ENCODE measurements at regions not wholly inside any gene's neighbourhood (a gene's known extent, or its start where the extent isn't known, plus 50 kb on each side); places are given as distances from the start of the nearest gene placed in this dataset.

DNA sequence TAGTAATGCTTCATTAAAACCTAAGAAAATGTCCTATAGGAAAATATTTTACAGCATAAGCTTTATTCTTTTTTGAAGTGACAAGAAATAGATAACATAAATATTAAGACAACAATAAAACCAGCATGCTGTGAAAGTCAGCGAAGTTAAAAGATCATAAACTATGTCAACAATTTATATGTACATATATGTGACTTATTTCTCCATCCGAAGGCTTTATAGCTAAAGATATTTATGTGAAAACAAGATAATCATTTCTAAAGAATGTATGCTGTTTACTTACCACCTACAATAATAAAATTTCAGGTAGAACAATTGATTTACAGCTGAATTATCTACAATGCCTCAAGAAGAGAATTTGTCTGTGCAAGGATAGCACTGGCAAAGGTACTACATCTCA is 283.4 kb downstream of the CRPPA start:
- DNase-seq (ENCODE audit: low read depth), result no peak

DNA sequence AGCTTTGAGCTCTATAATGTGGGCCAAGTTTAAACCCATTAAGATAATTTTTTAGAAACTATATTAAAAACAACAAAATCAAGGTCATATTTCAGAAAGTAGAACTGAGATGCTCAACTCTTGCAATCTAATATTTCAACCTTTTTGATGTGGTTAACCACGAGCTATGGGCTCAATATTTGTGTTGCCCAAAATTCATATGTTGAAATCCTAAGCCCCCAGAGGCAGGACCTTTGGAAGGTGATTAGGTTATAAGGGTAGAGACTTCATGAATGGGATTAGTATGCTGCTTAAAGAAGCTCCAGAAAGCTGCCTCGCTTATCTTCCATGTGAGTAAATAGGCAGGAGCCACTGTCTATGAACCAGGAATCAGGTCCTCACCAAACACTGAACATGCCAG is 284.4 kb downstream of the CRPPA start:
- DNase-seq (ENCODE audit: low read depth), result no peak

DNA sequence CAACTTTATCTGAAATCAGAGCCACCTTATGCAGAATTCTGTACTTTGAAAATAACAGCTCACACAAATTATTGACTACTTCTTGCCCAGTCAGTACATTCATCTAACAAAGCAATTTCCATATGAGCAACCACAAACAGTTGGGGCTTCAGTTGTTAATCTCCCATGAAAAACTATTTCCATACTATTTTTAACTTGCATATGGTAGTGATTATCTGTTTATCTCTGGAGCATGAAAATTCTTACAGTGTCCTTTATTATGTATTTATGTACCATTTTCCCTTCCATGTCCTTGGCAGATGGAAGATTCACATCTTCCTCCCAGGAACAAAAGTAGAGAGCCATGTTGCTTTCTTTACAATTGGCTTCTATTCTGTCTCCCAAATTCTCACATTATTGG is 285.7 kb downstream of the CRPPA start:
- no peak for DNase-seq (ENCODE audit: low read depth)

DNA sequence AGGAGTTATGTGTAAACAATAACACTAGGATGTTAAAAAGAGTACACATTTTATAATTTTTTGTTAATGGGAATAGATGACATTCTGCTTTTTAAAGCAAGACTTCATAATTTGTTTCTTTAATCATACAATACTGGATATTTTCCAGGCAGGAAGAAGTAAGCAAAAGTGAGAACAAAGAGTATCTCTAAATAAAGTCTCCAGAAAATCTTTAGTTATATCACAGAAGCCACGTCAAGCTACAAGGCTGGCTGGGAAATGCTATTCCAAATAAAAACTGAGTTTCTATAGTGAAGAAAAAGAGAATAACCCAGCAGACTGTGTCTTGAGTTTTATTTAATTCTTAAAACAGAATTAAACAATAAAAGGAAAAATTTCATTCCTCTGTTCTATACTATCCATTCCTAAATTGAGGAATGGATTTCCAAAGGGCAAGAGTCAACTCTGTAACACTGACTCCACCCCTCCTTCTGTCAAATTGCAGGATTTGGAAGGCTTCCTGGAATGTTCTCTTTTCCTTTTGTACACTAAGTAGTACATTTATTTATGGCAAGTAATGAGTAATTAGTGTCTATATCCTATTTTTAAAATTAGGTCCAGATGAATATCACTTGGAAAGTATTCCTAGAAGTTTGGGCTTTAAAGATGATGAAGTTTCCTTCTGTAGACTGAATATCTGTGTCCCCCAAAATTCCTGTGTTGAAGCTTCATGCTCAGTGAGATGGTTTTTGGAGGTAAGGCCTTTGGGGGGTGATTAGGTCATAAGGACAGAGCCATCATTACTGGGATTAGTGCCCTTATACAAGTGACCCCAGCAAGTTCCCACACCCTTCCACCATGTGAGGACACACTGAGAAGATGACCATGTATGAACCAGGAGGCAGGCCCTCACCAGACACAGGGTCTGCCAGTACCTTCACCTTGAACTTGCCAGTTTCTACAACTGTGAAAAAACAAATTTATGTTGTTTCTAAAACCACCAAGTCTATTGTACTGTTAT is 290.9 kb downstream of the CRPPA start:
- DNase-seq (ENCODE audit: low read depth), result peak; percentile 32

DNA sequence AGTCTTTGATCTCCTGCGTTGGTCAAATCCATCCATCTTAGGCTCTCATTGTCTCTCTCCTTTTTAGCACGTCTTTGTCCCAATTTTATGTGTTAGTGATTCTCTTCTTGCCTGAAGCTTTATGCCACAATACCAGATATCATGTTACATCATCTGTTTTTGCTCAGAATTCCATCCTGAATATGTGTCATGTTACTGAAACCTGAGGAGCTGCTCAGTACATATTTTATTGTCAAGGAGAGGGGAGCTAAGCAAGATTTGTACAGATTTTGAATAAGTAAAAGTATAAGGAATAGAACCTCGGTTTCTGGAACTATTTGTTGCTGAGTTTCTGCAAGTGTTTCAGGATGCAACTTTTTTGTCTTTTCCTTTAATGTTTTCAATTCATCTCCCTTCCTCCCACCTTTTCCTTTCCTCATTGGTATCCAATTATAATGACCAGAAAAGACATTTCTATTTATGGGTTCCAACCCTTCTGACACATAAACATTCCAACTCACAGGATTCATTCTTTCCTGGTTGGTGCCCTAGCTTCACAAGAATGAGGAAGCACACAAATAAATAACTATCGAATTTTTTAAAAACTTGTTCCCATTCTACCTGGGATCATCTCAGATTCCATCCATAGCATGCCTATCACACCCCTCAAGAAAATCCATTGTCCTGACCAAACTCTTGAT is 291.8 kb downstream of the CRPPA start:
- DNase-seq (ENCODE audit: low read depth), result peak; percentile 67

DNA sequence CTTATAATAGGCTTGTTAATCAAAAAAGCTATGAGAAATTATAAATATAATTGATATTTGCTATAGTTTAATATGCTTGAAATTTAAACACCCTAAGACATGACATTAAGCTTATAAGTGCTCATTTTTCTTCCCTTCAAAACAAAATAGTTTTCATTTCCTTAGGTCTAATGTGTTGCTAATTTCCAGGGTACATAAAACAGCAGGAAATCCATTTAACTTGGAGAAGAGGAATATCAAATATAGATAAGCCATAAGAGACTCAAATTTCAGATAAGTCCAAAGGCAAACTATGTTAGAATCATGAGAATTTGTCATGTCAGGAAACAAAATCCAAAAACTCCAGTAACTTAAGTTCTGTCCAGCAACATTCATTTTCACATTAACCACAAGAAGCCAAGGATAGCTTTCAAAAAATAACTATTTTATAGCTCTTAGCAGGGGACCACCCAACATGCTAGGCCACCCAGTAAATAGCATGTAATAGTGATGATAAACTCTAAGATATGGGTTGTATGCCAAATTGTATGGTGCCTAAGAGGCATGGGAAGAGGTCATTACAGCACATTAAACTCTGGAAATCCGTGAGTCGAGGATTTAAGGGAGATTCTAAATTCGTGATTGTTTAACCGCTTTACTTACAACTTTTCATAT is 298.1 kb downstream of the CRPPA start:
- no peak for DNase-seq (ENCODE audit: low read depth)

DNA sequence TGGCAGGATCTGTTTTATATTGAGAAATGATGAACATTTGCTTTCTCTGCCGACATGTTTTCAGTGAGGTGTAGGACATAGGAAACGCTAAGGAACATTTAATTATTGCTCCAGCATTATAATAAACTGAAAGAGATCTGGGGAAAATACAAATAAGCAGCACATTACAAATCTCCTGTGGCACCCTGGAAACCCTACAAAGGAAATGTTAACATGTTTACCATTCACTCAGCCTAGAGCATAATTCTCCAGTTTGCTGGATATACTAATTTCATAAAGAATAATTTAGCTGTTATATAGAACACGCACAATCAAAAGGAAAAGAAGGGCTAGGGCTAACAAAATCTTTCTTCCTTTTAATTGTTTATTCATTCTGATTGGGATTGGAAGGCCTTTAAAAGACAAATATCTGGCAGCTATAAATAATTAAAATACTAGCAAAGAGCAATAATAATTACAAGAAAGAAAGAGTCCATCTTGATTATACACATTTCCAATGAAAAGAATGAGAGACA is 299.4 kb downstream of the CRPPA start:
- DNase-seq (ENCODE audit: low read depth), result no peak

DNA sequence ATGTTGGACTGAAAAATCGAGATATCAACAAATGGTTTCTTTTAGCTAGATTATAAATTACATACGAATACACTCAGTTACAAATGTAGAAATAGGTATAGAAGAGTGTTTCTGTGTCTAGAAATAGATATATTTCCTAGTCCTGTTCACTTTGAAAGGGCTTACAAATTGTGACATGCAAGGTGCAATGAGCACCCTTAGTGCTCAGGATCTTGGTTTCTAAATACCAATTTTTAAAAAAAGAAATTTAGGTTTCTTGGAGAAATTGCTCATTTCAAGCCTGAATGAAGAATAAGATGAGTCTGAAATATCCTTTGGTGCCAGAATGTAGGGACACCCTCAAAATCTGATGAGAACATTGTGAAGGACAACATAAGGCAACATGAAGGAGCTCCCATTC is 306.0 kb downstream of the CRPPA start:
- DNase-seq (ENCODE audit: low read depth), result no peak

DNA sequence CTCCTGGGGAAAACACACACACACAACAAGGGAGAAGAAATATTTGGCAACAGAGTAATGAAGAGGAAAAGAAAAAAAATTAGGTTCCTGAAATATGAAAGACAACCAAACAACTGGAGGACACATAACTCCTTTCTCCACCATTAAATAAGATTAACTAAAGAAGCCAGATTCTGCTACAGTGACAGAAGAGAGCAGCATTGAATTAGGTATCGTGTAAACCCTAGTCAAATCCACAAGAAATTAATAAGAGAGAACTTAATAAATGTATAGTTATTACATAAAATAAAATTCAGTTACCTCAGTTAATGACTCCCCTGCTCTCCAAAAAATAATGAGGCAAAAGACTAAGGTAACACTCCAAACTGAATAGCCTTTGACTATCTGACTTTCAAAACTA is 306.7 kb downstream of the CRPPA start:
- no peak for DNase-seq (ENCODE audit: low read depth)

DNA sequence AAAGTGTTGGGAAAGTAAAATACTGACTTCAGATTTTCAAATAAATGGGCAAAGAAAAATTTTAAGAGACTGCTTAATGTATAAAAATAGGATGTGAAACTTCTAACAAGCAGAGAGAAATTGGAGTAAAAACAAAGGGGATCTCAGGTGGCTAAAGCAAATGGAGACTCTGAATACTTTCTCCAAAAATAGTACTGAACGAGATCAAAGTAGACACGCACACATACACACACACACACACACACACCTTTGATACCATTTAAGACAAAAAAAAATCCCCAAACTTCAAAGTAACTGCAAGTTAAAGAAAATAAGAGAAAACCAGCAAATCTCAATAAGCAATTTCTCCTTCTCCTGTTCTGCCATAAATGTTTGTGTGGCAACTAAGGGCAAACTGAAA is 307.3 kb downstream of the CRPPA start:
- no peak for DNase-seq (ENCODE audit: low read depth)

DNA sequence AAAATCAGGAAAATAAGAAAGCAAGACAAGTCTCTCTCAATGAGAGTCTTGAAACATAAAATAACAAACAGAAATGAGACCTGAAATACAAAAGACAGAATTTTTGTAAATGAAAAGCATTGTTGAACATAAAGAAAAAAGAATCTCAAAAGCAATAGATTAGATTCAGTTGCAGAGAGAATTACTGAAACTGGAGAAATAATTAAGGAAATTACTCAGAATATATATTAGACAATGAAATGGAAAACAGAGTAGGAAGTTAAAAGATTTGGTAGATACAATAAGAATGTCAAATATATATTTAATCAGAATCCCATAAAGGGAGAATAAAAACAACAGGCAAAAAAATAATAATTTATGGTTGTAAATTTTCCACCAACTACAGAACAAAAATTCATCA is 308.3 kb downstream of the CRPPA start:
- DNase-seq (ENCODE audit: low read depth), result no peak

DNA sequence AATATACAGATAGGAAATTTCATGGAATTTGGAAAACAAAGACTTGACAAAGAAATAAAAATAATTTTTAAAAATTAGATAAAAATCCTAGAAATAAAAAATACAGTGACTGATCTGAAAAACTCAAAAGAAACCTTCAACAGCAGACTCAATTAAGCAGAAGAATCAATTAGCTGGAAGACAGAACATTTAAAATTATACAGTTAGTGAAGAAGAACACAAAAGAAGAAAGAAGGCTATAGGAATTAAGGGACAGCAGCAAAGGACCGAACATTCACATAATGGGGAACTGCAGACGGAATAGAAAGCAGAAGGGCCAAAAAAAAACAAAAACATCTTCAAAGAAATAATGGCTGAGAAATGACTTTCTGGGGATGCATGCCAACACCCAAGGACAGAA is 314.5 kb downstream of the CRPPA start:
- no peak for DNase-seq (ENCODE audit: low read depth)

DNA sequence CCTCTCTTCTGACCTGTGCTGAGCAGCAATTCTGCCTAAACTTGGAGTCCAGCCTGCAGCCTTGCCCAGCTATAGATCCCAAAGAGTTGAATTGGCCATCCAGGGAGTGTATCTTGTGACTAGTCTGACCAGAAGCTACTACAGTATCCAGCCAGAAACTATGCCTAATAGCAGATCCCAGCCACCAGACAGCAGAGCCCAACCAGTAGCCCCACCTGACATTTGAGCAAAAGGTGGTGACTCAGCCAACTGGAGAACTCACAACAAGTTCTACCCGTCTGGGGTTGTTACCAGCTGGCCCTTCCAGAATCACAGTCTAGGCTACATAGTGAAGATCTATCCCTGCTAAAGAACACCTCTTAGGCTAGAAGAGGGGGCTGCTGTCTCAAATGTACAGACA is 315.0 kb downstream of the CRPPA start:
- DNase-seq (ENCODE audit: low read depth), result no peak

DNA sequence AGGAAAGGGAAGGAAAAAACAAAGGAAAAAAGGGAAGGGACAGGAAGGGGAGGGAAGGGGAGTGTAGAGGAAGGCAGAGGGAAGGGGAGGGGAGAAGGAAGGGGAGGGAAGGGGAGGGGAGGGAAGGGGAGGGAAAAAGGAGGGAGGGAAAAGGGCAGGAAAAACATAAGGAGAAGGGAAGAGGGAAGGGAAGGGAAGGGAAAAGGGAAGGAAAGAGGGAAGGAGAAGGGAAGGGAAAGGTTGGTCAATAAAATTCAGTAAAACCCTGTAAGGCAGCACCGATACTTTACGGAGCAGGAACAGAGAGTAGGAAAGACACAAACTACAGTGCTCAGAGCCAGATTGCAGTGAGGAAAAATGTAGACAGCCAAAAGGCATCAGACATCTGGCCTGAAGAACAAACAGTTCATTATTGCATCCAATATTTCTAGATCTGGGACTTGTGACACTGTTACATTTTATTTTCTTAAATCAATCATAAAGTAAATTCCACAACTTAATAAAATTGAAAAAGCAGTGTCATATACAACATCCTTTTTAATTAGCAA is 322.0 kb downstream of the CRPPA start:
- no peak for DNase-seq (ENCODE audit: low read depth)

DNA sequence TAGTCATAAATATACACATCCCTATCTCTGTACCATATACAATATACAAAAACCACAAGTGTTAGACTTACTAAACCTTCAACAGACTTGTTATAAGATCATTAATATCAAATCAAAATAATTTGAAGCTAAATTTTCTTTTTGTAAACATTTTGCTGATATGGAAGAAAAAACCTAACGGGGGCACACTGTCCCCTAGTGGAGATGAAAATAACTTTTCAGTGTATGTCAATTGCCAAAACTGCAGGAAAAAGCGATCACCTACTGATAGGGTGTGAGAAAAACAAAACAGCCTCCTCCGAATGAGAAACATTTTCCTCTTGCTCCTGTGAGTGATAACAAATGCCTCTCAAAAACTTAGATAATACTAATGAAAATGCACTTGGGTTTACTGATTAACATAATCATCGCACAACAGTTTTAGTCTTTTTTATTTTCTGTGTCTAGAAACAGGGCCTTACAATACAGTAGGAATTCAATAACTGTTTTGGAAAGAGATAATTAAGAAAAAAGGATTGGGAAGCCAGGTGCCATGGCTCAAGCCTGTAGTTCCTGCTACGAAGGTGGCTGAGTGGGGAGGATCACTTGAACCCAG is 322.7 kb downstream of the CRPPA start:
- DNase-seq (ENCODE audit: low read depth), result no peak

DNA sequence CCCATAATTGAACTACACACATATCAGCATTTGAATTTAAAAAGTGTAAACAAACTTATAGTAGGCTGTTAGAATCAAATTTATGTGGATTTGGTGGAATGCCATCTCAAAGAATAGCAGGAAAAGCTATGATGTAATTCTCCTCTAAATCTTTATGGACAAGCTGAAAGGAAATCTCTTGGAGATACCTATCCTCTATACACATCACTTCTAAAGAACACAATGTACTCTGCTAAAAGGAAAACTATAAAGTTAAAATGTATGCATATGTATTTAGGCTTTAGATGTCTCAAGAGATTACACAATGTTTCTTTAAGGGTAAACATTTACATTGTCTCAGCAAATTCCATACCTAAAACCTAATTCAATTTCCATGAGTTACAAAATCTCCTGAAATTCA is 323.3 kb downstream of the CRPPA start:
- no peak for DNase-seq (ENCODE audit: low read depth)

DNA sequence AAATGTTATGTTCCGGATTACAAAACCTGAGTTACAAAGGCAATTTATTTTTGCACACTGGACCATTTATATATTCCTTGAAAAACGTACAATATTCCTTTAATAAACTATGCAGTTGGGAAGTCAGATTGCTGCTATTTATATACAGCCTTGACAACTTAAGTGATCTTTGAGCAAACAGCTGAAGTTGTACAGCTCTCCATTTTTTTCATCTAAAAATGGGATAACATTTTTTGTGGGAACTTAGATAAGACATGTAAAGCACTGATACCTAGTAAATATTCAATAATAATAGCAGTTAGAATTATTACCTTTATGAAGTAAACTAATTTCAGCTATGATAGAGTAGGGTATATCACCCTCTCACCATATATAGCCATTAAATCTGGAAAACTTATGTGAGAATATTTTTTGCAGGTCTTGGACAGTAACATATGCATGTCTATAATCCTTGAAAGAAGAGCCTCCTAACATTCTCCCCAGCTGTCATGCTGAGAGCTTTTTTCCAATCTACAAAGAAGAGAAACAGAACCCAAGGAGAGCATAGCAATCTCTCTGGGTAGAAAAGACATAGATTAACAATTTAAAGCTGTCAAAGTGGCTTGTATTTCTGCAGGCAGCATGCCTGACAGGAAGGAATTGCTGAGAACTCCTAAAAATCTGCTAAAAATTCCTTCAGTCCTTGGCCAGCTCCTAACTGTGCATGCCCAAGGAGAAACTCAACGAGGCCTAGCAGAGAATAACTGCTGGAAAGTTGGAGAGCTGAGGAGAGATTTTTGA is 326.0 kb downstream of the CRPPA start:
- DNase-seq (ENCODE audit: low read depth), result no peak

DNA sequence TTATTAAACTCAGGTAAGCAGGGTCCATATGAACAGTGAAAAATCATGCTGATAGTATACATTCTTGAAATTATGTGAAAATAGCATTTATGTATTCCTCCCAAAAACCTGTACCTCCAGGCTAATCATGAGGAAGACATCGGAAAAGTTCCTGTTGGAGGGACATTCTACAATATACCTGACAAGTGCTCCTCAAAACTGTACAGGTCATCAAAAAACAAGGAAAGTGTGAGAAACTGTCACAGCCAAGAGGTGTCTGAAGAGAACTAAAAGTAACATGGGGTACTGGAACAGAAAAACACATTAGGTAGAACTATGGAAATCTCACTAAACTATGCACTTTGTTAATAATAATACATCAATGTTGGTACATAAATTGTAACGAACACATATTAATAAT is 326.7 kb downstream of the CRPPA start:
- DNase-seq (ENCODE audit: low read depth), result no peak

DNA sequence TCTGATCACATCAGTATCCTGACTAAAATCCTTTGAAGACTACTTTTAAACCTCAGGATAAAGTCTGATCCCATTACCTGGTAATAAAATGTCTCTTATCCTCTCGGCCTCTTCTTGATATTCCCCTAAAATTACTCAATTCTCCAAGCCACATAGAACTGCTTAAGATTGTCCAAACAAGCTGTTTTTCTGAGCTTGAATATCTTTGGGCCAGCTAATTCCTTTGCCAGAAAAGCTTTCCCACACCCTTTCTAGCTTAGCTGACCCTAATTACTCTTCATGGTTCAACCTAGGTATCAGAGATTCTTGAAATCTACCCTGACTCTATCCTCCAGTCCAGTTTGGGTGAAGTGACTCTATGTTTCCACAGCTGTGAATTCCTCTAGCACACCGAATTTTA is 328.6 kb downstream of the CRPPA start:
- DNase-seq (ENCODE audit: low read depth), result no peak

DNA sequence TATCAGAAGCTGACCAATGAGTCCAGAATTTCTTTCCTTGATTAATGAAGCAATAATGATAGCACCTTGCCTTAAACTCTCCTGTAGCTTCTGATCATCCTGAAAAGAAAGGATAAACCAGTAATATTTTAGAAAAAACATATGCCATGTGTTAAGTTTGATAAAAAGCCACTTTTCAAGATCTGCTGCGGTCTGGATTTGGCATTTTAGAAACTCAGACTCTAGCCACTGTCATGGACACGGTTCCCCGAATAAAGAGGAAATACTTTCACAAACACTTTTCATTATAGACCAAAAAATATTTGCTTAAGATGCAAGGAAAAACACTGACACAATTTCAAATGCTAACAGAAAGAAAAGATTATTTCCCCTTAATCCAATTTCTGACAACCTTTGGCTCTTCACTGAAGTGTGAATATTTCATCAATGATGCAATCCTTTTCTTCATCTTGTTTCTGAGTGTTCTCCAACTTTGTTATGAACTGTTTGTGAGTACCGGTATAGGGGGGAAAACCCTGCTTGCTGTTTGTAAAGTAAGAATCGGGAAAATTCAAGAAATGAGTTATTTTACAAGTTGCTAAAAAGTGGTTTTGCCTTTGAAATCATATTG is 329.5 kb downstream of the CRPPA start:
- DNase-seq (ENCODE audit: low read depth), result no peak

DNA sequence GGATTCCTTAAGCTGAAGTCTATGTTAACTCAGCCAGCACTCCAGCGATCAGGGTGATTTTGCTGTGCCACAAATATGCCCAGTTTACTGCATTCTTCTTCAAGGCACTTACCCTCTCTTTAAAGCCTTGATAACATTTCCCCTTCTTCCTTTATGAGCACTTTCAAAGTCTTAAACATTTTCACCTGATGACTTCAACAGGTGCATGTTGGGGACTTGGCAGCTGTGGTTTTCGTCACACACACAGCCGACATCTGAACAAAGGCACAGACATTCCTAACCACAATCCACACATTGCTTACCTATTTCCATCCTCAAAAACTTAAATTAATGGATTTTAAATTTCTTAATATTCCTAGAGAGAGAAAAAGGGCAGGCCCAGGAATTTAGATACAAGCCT is 331.5 kb downstream of the CRPPA start:
- DNase-seq (ENCODE audit: low read depth), result no peak
